Activated effector memory CD4-positive, alpha-beta T cell treated with anti-CD3 and anti-CD28 coated beads, Interleukin-2, amount 50 U/mL, for 16 hours (primary cell): ENCODE measurements at regions not wholly inside any gene's neighbourhood (a gene's known extent, or its start where the extent isn't known, plus 50 kb on each side); places are given as distances from the start of the nearest gene placed in this dataset.
A peak's percentile ranks its signal among the peaks of the same experiment; 100 is the strongest.
"Not testable (repeated sequence)": the region's sequence is repeated elsewhere in the genome, so short reads cannot be mapped to it uniquely, and the experiment has no call there.

Source experiments
- DNase-seq: peaks from one replicate; pipeline ENCODE4 v3.0.0-alpha.2; 2020

GRCh38 chrY:10958122-10958521 is 1430.4 kb downstream of the TSPY10 start:
- DNase-seq: not testable (repeated sequence)

GRCh38 chrY:10973422-10973821 is 1445.7 kb downstream of the TSPY10 start:
- DNase-seq: peak; percentile 27

- no peak for DNase-seq
Observed at GRCh38 chrY:10986655-10987054, 1459.0 kb downstream of the TSPY10 start.

- no peak for DNase-seq
Observed at GRCh38 chrY:10987626-10988025, 1459.9 kb downstream of the TSPY10 start.

- no peak for DNase-seq
Observed at GRCh38 chrY:10993955-10994354, 1466.3 kb downstream of the TSPY10 start.

GRCh38 chrY:10999715-11000114 is 1472.0 kb downstream of the TSPY10 start:
- not testable (repeated sequence) for DNase-seq

- DNase-seq: not testable (repeated sequence)
Observed at GRCh38 chrY:11014229-11014628, 1486.5 kb downstream of the TSPY10 start.

- no peak for DNase-seq
Observed at GRCh38 chrY:11022734-11023133, 1495.1 kb downstream of the TSPY10 start.

- DNase-seq: no peak
Observed at GRCh38 chrY:11044234-11044883, 1516.7 kb downstream of the TSPY10 start.

GRCh38 chrY:11063486-11063885 is 1535.8 kb downstream of the TSPY10 start:
- no peak for DNase-seq

GRCh38 chrY:11063960-11064359 is 1536.3 kb downstream of the TSPY10 start:
- no peak for DNase-seq

- DNase-seq: no peak
Observed at GRCh38 chrY:11064376-11064775, 1536.7 kb downstream of the TSPY10 start.

- no peak for DNase-seq
Observed at GRCh38 chrY:11069271-11069670, 1541.6 kb downstream of the TSPY10 start.

GRCh38 chrY:11070250-11071113 is 1542.8 kb downstream of the TSPY10 start:
- DNase-seq: no peak

- not testable (repeated sequence) for DNase-seq
Observed at GRCh38 chrY:11085801-11086200, 1558.1 kb downstream of the TSPY10 start.

- DNase-seq: not testable (repeated sequence)
Observed at GRCh38 chrY:11097498-11097897, 1569.8 kb downstream of the TSPY10 start.

- not testable (repeated sequence) for DNase-seq
Observed at GRCh38 chrY:11098419-11098818, 1570.7 kb downstream of the TSPY10 start.

GRCh38 chrY:11099004-11099403 is 1571.3 kb downstream of the TSPY10 start:
- DNase-seq: no peak

- DNase-seq: not testable (repeated sequence)
Observed at GRCh38 chrY:11100472-11100871, 1572.8 kb downstream of the TSPY10 start.

GRCh38 chrY:11102987-11103386 is 1575.3 kb downstream of the TSPY10 start:
- DNase-seq: not testable (repeated sequence)

GRCh38 chrY:11107127-11107918 is 1579.6 kb downstream of the TSPY10 start:
- DNase-seq: not testable (repeated sequence)

GRCh38 chrY:11151724-11152123 is 1549.3 kb upstream of the USP9Y start:
- not testable (repeated sequence) for DNase-seq

GRCh38 chrY:11156100-11156499 is 1544.9 kb upstream of the USP9Y start:
- DNase-seq: not testable (repeated sequence)
